H1 (cell line): ENCODE measurements at regions not wholly inside any gene's neighbourhood (a gene's known extent, or its start where the extent isn't known, plus 50 kb on each side); places are given as distances from the start of the nearest gene placed in this dataset.

ENCODE experiments used
- CHD7 ChIP-seq: fragments of 300-600 bp; sonication (generic); IDR thresholded peaks from 2 replicates; pipeline ENCODE4 v1.7.1; 2012; ENCODE audit warnings: low read length, moderate library complexity, mild to moderate bottlenecking, inconsistent platforms; ENCODE audit not compliant: insufficient replicate concordance

GRCh38 chr1:5419501-5419900, 572.7 kb downstream of the NPHP4 start (continued):
- no peak for TF ChIP-seq CHD7
